ENCODE measurements at regions not wholly inside any gene's neighbourhood (a gene's known extent, or its start where the extent isn't known, plus 50 kb on each side); places are given as distances from the start of the nearest gene placed in this dataset.
"Not testable (repeated sequence)": the region's sequence is repeated elsewhere in the genome, so short reads cannot be mapped to it uniquely, and the experiment has no call there.

DNA sequence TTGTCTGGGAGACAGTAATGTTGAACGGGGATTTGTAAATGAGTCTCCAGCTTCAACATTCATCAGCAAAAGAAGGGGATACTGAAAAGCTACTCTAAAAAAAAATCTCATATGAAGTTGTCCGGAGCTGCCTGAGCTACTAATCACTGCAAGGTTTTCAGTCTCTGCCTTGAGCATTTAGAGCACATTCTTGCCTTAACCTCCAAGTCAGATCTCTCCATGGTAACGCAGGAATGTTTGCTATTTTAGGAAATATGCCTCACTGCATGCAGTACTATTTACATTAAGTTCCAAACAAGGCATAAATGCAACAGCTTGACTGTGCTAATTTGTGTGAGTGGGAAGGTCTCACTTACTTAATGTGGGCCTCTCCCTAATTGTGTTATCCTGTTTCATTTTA is 152.8 kb downstream of the NBPF8 start:
- H3K27ac ChIP-seq (ENCODE audit: low read depth); H3K4me3 ChIP-seq (ENCODE audit: low read depth, low read length); H3K4me1 ChIP-seq (ENCODE audit: insufficient read depth); DNase-seq (ENCODE audit: extremely low spot score); H3K36me3 ChIP-seq (ENCODE audit: insufficient read depth): not testable (repeated sequence)
- no CpG with 5 or more reads among the region's 3 CpGs for WGBS

DNA sequence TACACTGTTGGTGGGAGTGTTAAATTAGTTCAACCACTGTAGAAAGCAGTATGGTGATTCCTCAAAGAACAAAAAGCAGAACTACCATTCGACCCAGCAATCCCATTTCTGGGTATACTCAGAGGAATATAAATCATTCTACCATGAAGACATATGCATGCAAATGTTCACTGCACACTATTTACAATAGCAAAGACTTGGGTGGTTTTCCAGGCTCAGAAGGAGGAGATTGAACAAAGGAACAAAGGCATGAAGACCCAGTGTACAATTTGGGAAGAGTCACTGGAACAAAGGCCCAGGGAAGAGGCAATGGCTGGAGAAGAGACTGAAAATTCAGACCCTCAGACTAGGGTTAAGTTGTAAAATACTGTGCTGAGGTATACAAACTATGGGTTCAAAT is 148.5 kb upstream of the NBPF26 start:
- H3K36me3 ChIP-seq (ENCODE audit: insufficient read depth); H3K27ac ChIP-seq (ENCODE audit: low read depth); DNase-seq (ENCODE audit: extremely low spot score); H3K4me3 ChIP-seq (ENCODE audit: low read depth, low read length); H3K4me1 ChIP-seq (ENCODE audit: insufficient read depth): not testable (repeated sequence)
- WGBS = no CpG with 5 or more reads among the region's 1 CpG

DNA sequence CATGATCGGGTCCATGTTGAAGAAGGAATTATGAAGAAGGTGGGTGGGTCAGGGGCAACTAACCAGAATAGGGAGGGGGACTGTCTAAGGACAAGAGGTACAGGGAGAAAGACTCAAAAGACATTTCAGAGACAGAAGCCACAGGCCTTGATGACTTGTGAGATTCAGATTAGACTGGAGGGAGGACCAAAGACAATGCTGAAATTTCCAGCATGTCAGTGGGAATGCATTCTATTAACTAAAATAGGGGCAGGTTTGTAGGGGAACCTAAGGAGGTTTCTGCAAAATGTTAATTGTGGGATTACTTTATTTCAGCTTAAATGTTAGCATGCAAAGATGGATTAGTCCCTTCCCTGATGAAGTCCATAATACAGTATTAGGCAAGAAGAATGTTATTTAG is 141.6 kb upstream of the NBPF26 start:
- not testable (repeated sequence) for H3K27ac ChIP-seq (ENCODE audit: low read depth); H3K4me1 ChIP-seq (ENCODE audit: insufficient read depth); DNase-seq (ENCODE audit: extremely low spot score); H3K4me3 ChIP-seq (ENCODE audit: low read depth, low read length); H3K36me3 ChIP-seq (ENCODE audit: insufficient read depth)
- WGBS = no CpG with 5 or more reads among the region's 1 CpG

DNA sequence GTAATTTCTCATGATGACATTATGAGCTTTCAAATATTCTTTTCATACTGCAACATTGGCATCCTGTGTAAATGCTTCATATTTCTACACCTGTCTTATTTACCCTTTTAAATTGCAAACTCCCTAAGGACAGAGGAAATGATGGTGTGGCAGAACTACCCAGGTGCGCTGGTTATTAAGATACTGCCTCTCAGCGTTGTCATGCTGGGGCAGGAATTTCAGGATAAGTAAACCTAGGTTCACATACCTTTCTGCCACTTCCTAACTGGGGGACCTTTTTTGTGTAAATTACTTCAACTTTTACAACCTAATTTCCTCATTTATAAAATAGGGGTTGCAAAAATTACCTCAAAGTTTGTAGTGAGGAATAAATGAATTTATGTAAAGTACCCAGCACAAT is 137.7 kb upstream of the NBPF26 start:
- H3K4me1 ChIP-seq (ENCODE audit: insufficient read depth); DNase-seq (ENCODE audit: extremely low spot score); H3K27ac ChIP-seq (ENCODE audit: low read depth); H3K4me3 ChIP-seq (ENCODE audit: low read depth, low read length); H3K36me3 ChIP-seq (ENCODE audit: insufficient read depth): not testable (repeated sequence)
- no CpG with 5 or more reads among the region's 2 CpGs for WGBS

DNA sequence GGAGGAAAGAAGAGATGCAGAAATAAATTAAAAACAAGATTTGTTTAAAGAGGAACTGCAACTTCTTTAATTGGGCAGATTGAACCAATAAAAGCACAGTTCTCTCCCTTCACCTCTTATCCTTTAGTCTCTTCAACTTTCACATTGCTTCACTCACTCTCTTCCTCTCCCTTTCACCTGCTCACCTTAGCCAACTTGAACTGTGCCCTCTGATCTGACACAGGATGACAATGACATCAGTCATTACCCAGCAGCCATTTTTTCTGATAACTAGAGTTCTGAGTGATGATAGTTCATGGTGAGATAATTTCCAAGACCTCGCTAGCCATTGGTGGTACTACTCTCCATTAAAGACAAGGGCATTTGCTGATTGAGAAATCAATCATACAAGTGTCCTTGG is 134.9 kb upstream of the NBPF26 start:
- H3K36me3 ChIP-seq (ENCODE audit: insufficient read depth); DNase-seq (ENCODE audit: extremely low spot score); H3K4me3 ChIP-seq (ENCODE audit: low read depth, low read length); H3K27ac ChIP-seq (ENCODE audit: low read depth); H3K4me1 ChIP-seq (ENCODE audit: insufficient read depth): not testable (repeated sequence)
- WGBS = no CpG with 5 or more reads among the region's 1 CpG

DNA sequence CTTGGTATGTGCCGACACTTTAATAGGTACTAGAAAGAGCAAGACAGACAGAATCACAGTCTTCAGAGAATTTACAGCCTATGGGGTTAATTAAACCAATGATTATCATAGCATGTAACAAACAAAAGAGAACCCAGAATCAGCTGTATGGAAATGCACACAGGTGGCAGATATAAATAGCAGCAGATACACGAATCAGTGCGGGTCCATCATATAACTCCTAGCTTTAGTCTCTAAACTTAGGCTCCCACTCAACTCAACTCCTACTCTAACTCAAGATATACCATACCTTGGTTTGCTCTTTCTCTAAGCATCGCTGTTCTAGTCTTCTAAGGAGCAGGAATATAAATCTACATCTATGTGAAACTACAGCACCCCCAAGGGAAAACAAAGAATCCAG is 132.0 kb upstream of the NBPF26 start:
- 58% methylated on average over 2 of the region's 4 CpGs for WGBS
- not testable (repeated sequence) for H3K4me1 ChIP-seq (ENCODE audit: insufficient read depth); H3K36me3 ChIP-seq (ENCODE audit: insufficient read depth); DNase-seq (ENCODE audit: extremely low spot score); H3K4me3 ChIP-seq (ENCODE audit: low read depth, low read length); H3K27ac ChIP-seq (ENCODE audit: low read depth)

DNA sequence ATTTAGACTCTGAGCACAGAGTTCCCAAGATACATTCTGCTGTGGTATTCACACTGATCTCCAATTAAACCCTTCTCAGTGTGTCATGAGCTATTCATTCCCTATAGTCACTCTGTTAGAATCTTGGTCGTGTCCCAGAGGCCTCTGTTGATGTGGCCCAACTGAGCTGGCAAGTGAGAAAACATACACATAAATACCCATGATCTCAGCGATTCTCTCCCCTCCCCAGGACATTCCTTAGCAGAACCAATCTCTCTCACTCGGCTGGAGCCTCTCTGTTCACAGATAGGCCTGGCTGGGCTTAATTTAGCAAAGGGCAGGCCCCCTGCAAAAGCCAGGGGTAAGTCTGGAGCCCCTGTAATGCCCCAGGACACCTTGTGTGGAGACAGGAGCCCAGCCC is 130.8 kb upstream of the NBPF26 start:
- not testable (repeated sequence) for DNase-seq (ENCODE audit: extremely low spot score); H3K4me3 ChIP-seq (ENCODE audit: low read depth, low read length); H3K27ac ChIP-seq (ENCODE audit: low read depth); H3K36me3 ChIP-seq (ENCODE audit: insufficient read depth); H3K4me1 ChIP-seq (ENCODE audit: insufficient read depth)
- WGBS = no CpG with 5 or more reads among the region's 3 CpGs

DNA sequence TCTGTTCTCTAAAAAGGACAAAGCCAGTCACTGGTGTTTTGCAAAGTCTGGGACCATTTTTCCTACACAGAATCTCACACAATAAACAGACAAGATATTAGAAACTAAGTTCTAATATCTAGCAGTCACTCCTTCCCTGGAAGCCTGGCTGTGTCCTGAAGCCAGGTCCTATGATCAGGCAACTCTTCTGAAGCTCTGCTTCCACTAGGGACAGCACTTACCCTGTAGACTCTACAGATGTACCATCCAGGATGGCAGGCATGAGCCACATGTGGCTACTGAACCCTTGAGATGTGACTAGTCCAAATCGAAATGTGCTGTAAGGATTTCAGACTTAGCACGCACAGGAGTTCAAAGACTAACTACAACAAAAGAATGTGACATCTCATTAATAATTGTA is 130.1 kb upstream of the NBPF26 start:
- H3K27ac ChIP-seq (ENCODE audit: low read depth); H3K4me1 ChIP-seq (ENCODE audit: insufficient read depth); H3K36me3 ChIP-seq (ENCODE audit: insufficient read depth); H3K4me3 ChIP-seq (ENCODE audit: low read depth, low read length); DNase-seq (ENCODE audit: extremely low spot score): not testable (repeated sequence)
- no CpG with 5 or more reads among the region's 2 CpGs for WGBS

DNA sequence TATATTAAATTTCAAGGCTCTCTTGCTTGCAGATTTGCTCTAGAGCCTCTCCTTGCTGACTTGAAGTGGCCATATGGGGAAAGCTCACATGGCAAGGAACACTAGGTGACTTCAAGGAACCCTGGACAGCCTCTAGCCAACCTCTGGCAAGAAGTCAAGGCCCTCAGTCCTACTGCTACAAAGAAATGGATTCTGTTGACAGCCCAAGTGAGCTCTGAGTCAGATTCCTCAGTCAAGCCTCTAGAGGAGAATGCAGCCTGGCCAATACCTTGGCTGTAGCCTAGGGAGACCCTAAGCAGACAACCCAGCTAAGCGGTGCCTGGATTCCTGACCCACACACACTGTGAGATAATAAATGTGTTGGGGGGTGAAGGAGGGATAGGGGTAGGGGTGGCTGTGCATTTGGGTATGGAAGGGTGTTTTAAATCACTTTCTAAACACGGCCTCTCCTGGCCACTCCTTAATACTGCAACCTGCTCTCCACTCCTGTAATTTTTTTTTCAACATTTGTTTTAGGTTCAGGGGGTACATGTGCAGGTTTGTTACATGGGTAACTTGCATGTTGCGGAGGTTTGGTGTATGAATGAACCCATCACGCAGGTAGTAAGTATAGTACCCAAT is 125.3 kb upstream of the NBPF26 start:
- 40% methylated on average over 1 of the region's 4 CpGs for WGBS
- H3K4me3 ChIP-seq (ENCODE audit: low read depth, low read length); H3K4me1 ChIP-seq (ENCODE audit: insufficient read depth); H3K27ac ChIP-seq (ENCODE audit: low read depth); DNase-seq (ENCODE audit: extremely low spot score); H3K36me3 ChIP-seq (ENCODE audit: insufficient read depth): not testable (repeated sequence)

DNA sequence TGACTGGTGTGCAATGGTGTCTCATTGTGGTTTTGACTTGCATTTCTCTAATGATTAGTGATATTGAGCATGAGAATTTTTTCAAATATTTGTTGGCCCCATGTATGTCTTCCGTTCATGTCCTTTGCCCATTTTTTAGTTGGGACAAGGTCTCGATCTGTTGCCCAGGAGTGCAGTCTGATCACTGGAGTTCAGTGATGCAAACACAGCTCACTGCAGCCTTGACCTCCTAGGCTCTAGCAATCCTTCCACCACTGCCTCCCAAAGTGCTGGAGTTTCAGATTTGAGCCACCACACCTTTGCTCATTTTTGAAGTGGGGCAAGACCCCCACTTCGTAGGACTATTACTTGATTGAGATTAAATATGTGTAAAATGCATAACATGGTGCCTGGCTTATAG is 124.2 kb upstream of the NBPF26 start:
- WGBS = no CpG with 5 or more reads among the region's 3 CpGs
- H3K4me3 ChIP-seq (ENCODE audit: low read depth, low read length); H3K27ac ChIP-seq (ENCODE audit: low read depth); DNase-seq (ENCODE audit: extremely low spot score); H3K4me1 ChIP-seq (ENCODE audit: insufficient read depth); H3K36me3 ChIP-seq (ENCODE audit: insufficient read depth): not testable (repeated sequence)

DNA sequence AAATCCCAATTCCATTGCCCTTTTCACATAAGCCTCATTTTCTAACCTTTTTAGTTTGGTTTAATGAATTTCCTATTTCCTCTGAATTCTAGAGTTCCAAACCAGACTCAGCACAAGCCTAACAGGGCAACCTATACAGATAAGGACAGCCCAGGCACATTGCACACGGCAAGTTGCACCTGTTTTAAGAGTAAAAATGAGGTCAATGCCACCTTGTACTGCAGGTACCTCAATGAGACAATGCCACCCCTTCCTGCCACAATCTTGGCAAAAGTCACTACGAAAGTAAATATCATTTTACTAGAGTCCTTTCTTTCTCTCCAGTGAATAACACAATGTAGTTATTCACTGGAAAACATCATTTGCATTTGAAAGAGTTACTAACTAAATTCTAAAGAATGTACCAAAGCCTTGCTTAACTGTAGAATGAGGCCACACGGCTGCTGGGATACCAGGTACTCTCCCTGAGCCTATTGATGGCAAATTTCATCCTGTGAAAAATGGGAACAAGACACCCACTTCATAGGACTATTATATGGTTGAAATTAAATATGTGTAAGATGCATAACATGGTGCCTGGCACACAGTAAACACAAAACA is 123.2 kb upstream of the NBPF26 start:
- H3K27ac ChIP-seq (ENCODE audit: low read depth); DNase-seq (ENCODE audit: extremely low spot score); H3K4me1 ChIP-seq (ENCODE audit: insufficient read depth); H3K4me3 ChIP-seq (ENCODE audit: low read depth, low read length); H3K36me3 ChIP-seq (ENCODE audit: insufficient read depth): not testable (repeated sequence)
- no CpG with 5 or more reads among the region's 3 CpGs for WGBS

DNA sequence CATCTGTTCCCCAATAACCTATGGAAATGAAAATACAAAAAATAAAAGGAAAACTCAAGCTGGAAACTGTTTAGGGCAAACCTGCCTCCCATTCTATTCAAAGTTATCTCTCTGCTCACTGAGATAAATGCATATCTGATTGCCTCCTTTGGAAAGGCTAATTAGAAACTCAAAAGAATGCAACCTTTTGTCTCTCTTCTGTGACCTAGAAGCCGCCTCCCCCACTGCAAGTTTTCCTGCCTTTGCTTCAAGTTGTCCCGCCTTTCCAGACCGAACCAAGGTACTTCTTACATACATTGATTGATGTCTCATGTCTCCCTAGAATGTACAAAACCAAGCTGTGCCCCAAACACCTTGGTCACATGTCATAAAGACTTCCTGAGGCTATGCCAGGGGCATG is 115.9 kb upstream of the NBPF26 start:
- H3K36me3 ChIP-seq (ENCODE audit: insufficient read depth); DNase-seq (ENCODE audit: extremely low spot score); H3K4me3 ChIP-seq (ENCODE audit: low read depth, low read length); H3K4me1 ChIP-seq (ENCODE audit: insufficient read depth); H3K27ac ChIP-seq (ENCODE audit: low read depth): not testable (repeated sequence)
- no CpG with 5 or more reads among the region's 3 CpGs for WGBS

DNA sequence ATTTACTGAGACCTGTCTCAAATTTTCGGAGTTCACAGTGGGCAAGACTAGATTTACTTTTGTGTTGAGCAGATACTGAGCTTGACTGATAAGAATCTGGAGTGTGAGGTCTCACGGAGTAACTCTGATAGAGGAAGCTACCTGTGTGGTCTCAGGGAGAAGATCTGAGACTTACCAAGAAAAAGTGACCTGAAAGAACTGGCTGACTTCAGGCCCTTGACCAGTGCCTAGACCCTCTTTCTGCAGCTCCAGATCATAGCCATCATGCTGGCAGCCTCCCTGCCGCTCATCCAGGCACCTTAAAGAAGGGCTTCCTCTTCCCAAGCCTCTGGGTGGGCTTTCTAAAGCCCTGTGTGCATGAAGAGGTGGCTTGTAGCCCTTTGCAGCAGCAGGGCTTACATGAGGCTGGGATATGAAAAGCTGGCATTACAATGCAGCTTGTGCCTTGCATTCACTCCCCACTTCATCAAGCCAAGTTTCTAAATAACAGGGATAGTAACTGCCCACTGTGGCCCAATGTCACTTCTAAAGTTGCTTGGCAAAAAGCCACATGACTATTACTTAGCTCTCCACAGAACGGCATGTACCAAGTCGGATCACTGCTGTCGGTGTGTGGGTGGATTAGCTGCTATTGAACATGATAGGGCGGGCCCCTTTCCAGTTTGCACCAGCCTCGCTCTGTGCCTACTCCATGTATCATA is 115.3 kb upstream of the NBPF26 start:
- DNase-seq (ENCODE audit: extremely low spot score); H3K4me3 ChIP-seq (ENCODE audit: low read depth, low read length); H3K4me1 ChIP-seq (ENCODE audit: insufficient read depth); H3K36me3 ChIP-seq (ENCODE audit: insufficient read depth); H3K27ac ChIP-seq (ENCODE audit: low read depth): not testable (repeated sequence)
- no CpG with 5 or more reads among the region's 8 CpGs for WGBS

DNA sequence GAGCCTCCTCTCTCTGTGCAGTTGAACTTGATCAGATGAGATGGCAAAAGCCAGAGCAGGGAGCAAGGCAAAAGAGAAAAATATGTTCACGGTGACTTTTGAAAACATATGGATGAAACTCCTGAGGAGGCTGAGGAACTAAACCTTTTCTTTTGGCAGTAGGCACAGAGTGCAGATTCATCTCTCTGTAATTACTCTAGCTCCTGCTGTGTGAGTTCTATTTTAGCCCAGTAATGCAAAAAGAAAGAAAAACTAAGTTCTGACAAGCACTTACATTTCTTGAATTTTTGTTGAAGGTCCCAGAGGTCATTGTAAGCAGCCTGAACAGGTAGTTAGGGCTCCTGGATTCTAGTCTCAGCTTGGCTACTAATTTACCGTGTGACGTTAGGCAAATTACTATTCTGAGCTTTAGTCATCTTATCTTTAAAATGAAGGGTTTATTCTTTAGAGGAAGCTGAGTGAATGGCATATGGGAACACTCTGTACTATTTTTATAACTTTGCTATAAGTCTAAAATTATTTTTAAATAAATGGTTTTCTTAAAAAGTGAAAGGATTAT is 114.7 kb upstream of the NBPF26 start:
- not testable (repeated sequence) for H3K4me3 ChIP-seq (ENCODE audit: low read depth, low read length); H3K27ac ChIP-seq (ENCODE audit: low read depth); H3K36me3 ChIP-seq (ENCODE audit: insufficient read depth); DNase-seq (ENCODE audit: extremely low spot score); H3K4me1 ChIP-seq (ENCODE audit: insufficient read depth)
- WGBS = no CpG with 5 or more reads among the region's 3 CpGs
